OCI-LY3 (cell line): ENCODE measurements at regions not wholly inside any gene's neighbourhood (a gene's known extent, or its start where the extent isn't known, plus 50 kb on each side); places are given as distances from the start of the nearest gene placed in this dataset.

Experiments used
- EZH2phosphoT487 ChIP-seq: fragments of 200-600 bp; shearing (Covaris generic); IDR thresholded peaks from 2 replicates; pipeline ENCODE4 v1.6.1; 2018; ENCODE audit warnings: antibody characterized with exemption, mixed run types, low read depth
- TF ChIP-seq, protein P1 (sequence below): fragments of 200-600, 300-600 bp; sonication (generic); IDR thresholded peaks from 2 replicates; pipeline ENCODE4 v1.5.1; 2014; ENCODE audit warnings: antibody characterized with exemption, low read length, low read depth

DNA sequence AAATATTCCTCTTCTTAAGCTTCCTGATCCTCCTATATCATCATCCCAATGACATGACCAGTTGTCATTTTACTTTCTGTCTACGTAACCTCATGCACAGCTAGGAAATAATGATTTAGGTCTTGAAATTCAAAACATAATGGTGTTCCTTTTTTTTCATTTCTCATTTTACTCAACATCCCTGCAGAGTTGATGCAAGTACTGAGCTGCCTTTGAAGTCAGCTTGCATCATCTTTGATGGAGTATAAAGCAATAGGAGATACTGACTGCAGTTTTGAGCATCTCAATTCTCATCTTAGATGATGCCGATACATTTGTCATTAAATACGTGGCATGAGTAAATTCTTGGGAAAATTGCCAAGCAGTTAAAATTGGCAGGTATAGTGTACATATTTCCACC lies 346.1 kb downstream of the ZIC1 start:
- TF ChIP-seq, protein P1, sequence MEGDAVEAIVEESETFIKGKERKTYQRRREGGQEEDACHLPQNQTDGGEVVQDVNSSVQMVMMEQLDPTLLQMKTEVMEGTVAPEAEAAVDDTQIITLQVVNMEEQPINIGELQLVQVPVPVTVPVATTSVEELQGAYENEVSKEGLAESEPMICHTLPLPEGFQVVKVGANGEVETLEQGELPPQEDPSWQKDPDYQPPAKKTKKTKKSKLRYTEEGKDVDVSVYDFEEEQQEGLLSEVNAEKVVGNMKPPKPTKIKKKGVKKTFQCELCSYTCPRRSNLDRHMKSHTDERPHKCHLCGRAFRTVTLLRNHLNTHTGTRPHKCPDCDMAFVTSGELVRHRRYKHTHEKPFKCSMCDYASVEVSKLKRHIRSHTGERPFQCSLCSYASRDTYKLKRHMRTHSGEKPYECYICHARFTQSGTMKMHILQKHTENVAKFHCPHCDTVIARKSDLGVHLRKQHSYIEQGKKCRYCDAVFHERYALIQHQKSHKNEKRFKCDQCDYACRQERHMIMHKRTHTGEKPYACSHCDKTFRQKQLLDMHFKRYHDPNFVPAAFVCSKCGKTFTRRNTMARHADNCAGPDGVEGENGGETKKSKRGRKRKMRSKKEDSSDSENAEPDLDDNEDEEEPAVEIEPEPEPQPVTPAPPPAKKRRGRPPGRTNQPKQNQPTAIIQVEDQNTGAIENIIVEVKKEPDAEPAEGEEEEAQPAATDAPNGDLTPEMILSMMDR, result no peak
- no peak for TF ChIP-seq EZH2phosphoT487
